Endothelial cell (in vitro differentiated cells): ENCODE measurements at regions not wholly inside any gene's neighbourhood (a gene's known extent, or its start where the extent isn't known, plus 50 kb on each side); places are given as distances from the start of the nearest gene placed in this dataset.

Experiments used
- DNase-seq: peaks from one replicate; pipeline ENCODE4 v3.0.0; 2021; ENCODE audit warnings: low spot score
- H3K27ac Mint-ChIP-seq: one replicate; pipeline ENCODE4 v1.8.0; 2021; ENCODE audit warnings: mixed read lengths, inconsistent platforms; ENCODE audit not compliant: unreplicated experiment
- H3K27me3 Mint-ChIP-seq: one replicate; pipeline ENCODE4 v1.8.0; 2021; ENCODE audit warnings: mild to moderate bottlenecking, moderate library complexity, mixed read lengths, inconsistent platforms; ENCODE audit not compliant: unreplicated experiment
- H3K36me3 Mint-ChIP-seq: one replicate; pipeline ENCODE4 v1.8.0; 2021; ENCODE audit warnings: mild to moderate bottlenecking, low read depth, mixed read lengths, inconsistent platforms; ENCODE audit not compliant: unreplicated experiment
- H3K4me1 Mint-ChIP-seq: one replicate; pipeline ENCODE4 v1.8.0; 2021; ENCODE audit warnings: mild to moderate bottlenecking, mixed read lengths, inconsistent platforms; ENCODE audit not compliant: unreplicated experiment
- H3K4me3 Mint-ChIP-seq: one replicate; pipeline ENCODE4 v1.8.0; 2021; ENCODE audit warnings: mild to moderate bottlenecking, mixed read lengths, inconsistent platforms; ENCODE audit not compliant: unreplicated experiment
- H3K9me3 Mint-ChIP-seq: one replicate; pipeline ENCODE4 v1.8.0; 2021; ENCODE audit warnings: mixed read lengths, inconsistent platforms; ENCODE audit not compliant: unreplicated experiment
- TF ChIP-seq, protein P1 (sequence below): fragments of 200-600 bp; sonication (generic); IDR thresholded peaks from one replicate; pipeline ENCODE4 v1.5.0; 2021; ENCODE audit warnings: antibody characterized with exemption; ENCODE audit not compliant: unreplicated experiment

DNA sequence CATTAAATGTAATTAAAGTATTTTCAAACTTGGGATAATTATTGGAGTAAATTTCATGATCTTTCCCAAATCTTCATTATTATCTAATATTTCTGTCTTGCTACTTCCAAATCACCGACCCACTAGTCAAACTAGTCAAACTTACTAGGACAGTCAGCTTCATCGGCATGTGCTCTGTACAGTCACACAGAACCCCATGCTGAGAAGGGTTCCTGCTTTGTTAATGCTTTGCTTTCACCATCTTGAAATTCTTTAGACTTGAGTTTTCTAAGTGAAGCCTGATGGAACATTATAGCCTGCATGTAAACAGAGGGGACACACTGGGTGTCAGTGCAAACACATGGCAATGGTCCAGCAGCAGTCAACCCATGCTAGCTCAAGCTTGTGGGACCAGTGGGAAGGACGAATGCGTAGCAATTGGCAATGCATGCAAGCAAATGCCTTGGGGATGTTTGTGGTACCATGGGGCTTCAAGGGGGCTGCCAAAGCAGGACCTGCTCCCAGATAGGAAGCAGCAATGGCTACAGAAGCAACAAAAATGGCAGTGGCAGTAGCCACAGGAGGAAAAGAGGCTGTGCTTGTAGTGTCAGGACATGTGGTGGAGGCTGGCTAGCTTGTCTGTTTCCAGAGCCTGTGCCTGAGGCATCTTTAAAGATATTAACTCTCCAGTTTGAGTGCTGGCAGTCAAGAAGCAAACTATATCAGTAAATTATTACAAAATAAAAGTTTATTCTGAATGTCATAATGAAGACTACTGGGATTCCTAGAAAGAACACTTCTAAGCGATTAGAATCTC is 441.1 kb upstream of the SEMA3D start:
- Mint-ChIP-seq H3K4me3 (no peak overlapping the region), H3K36me3 (no peaks in the 10 kb centered on the region), H3K4me1 (no peaks in the 10 kb centered on the region), H3K27me3 (no peaks in the 10 kb centered on the region), H3K9me3 (no peaks in the 10 kb centered on the region), H3K27ac (no peak overlapping the region)
- TF ChIP-seq, protein P1, sequence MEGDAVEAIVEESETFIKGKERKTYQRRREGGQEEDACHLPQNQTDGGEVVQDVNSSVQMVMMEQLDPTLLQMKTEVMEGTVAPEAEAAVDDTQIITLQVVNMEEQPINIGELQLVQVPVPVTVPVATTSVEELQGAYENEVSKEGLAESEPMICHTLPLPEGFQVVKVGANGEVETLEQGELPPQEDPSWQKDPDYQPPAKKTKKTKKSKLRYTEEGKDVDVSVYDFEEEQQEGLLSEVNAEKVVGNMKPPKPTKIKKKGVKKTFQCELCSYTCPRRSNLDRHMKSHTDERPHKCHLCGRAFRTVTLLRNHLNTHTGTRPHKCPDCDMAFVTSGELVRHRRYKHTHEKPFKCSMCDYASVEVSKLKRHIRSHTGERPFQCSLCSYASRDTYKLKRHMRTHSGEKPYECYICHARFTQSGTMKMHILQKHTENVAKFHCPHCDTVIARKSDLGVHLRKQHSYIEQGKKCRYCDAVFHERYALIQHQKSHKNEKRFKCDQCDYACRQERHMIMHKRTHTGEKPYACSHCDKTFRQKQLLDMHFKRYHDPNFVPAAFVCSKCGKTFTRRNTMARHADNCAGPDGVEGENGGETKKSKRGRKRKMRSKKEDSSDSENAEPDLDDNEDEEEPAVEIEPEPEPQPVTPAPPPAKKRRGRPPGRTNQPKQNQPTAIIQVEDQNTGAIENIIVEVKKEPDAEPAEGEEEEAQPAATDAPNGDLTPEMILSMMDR = no peak
- DNase-seq = no peak

DNA sequence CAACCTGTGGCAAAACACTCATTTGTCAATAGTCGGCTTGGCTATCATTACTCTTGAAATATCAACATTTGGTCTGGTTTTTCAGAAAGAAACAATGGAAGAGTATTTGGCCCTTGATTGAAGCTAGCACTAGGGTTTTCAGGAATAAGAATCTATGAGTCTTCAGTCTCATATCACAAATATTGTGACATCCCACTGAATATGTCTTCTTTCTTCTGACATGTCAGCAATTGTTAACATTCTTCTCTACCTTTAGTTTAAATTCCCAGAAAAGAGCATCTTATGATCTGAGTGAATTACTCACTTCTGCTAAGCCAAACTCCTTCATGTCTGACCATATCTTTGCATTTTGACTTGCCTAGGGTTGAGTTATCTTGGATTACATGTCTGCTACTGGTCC is 435.2 kb upstream of the SEMA3D start:
- no peak overlapping the region for H3K27ac Mint-ChIP-seq
- H3K36me3 Mint-ChIP-seq = no peaks in the 10 kb centered on the region
- H3K4me3 Mint-ChIP-seq = no peak overlapping the region
- DNase-seq = no peak
- H3K9me3 Mint-ChIP-seq = no peaks in the 10 kb centered on the region
- TF ChIP-seq, protein P1 = no peak
- H3K27me3 Mint-ChIP-seq = no peaks in the 10 kb centered on the region
- H3K4me1 Mint-ChIP-seq = peaks cover 6% of the 10 kb centered on the region

DNA sequence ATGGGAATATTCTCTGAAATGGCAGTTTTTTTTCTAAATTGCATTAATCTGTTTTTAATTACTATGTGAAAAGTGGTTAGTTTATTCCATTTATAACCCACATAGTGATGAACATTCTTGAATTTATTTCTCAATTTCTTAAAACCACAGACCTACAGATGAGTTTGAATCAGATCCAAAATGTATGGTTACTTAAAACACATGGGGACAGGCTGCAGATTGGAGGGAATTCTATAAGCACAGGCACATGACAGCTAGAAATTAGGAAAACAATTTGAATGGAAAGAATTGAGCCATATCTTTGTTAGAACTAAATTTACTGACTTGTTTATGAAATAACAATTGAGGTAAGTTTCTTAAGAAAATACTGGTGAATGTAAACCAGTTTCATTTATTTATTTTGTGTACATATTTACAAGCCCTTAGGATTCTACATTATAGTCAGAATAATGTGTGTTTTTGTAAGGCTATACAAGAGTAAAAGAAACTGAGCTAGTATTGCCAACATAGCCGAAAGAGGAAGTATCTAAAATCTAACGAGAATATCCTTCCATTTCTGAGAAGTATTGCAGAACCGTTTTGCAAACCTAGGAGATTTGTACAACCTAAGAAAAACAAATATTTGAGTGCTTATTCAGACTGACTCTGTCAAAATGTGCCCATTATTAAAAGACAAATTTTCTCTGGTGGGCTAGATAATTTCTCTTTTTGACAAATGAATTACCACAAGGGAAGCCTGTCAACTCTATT is 434.3 kb upstream of the SEMA3D start:
- Mint-ChIP-seq H3K4me1 (peaks cover 6% of the 10 kb centered on the region), H3K27me3 (no peaks in the 10 kb centered on the region), H3K27ac (no peak overlapping the region), H3K9me3 (no peaks in the 10 kb centered on the region), H3K36me3 (no peaks in the 10 kb centered on the region), H3K4me3 (no peak overlapping the region)
- TF ChIP-seq, protein P1 = no peak
- no peak for DNase-seq

DNA sequence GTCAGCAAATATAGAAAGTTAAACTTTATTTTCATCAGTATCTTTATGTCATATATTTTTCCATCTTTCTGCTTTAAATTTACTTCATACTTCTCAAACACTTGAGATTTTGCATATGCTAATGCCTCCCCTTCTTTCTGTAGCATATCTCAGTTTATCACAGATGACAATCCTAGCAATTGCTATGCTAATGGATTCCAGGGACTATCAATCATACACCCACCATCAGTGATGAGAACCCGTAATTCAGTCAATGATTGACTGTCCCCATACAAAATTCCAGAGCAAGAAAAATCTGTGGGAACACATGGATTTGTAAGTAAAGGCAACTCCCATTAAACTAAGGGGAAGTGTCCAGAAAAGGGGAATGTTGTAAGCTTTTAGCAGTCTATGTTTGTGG is 432.4 kb upstream of the SEMA3D start:
- DNase-seq = no peak
- Mint-ChIP-seq H3K36me3 (no peaks in the 10 kb centered on the region), H3K9me3 (no peaks in the 10 kb centered on the region), H3K4me1 (peaks cover 6% of the 10 kb centered on the region), H3K27ac (no peak overlapping the region), H3K4me3 (no peak overlapping the region), H3K27me3 (no peaks in the 10 kb centered on the region)
- TF ChIP-seq, protein P1 = no peak

DNA sequence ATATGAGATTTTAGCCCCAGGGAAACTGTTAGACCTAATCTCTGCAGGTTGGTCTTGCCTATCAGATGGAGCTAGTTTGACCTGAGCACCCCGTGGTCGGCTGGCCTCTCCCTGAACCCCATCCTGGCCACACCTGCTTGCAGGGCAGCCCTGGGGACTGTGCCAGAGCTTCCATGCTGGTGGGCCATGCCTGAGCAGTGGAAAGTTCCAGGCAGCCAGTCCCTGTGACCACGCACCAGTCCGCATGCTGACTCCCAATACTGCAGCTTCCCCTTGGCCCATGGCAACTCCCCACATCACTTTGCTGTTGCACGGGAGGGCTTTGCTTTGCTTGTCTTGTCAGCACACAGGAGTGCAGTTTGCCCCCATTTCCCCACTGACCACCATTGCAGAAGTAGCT is 427.8 kb upstream of the SEMA3D start:
- TF ChIP-seq, protein P1 = no peak
- H3K9me3 Mint-ChIP-seq = no peaks in the 10 kb centered on the region
- H3K27ac Mint-ChIP-seq = no peak overlapping the region
- peaks cover 2% of the 10 kb centered on the region for H3K27me3 Mint-ChIP-seq
- H3K4me1 Mint-ChIP-seq = peaks cover 5% of the 10 kb centered on the region
- H3K36me3 Mint-ChIP-seq = no peaks in the 10 kb centered on the region
- no peak for DNase-seq
- no peak overlapping the region for H3K4me3 Mint-ChIP-seq
